Esophagus squamous epithelium (tissue), 5 donors: ENCODE measurements at regions not wholly inside any gene's neighbourhood (a gene's known extent, or its start where the extent isn't known, plus 50 kb on each side); places are given as distances from the start of the nearest gene placed in this dataset.

Experiments
- DNase-seq: peaks from one replicate; lab custom pipeline; 2025; lab: John Stamatoyannopoulos, UW
- H3K27ac ChIP-seq, 4 donors: fragments of 200-600 bp; sonication (generic); one replicate each; pipeline ENCODE4 v1.5.1; 2016 to 2019; ENCODE audit warnings: mild to moderate bottlenecking in 1 of 4
- H3K27me3 ChIP-seq, 4 donors: fragments of 200-600 bp; sonication (generic); 1 replicate in 3 of 4; 2 replicates in 1 of 4; pipeline versions ENCODE4 v1.5.1 to v1.6.0; 2017 to 2021; ENCODE audit warnings: antibody characterized with exemption in 1 of 4
- H3K36me3 ChIP-seq, 3 donors: fragments of 200-600 bp; sonication (generic); one replicate each; pipeline ENCODE4 v1.5.1; 2016 to 2019
- H3K4me1 ChIP-seq, 3 donors: fragments of 200-600 bp; sonication (generic); one replicate each; pipeline ENCODE4 v1.5.1; 2017 to 2019
- H3K4me3 ChIP-seq, 4 donors: fragments of 200-600 bp; sonication (generic); 1 replicate in 3 of 4; 2 replicates in 1 of 4; pipeline ENCODE4 v1.5.1; 2016 to 2019; ENCODE audit warnings: mild to moderate bottlenecking in 2 of 4, moderate library complexity in 1 of 4
- H3K9me3 ChIP-seq, 3 donors: fragments of 200-600 bp; sonication (generic); one replicate each; pipeline ENCODE4 v1.5.1; 2016 to 2019
- POLR2A ChIP-seq, 4 donors: fragments of 450-650 bp; IDR thresholded peaks; one replicate each; pipeline ENCODE4 v1.6.1; 2017; ENCODE audit warnings: antibody characterized with exemption in 4 of 4, mild to moderate bottlenecking in 4 of 4, moderate library complexity in 3 of 4
- WGBS, 2 donors: methylation state at CpG; one replicate each; pipeline ENCODE4 v1.1.5; 2018; 5-methylcytosine and 5-hydroxymethylcytosine counted together
- intact Hi-C: fragments of 100-400 bp; cut with DNase I; formaldehyde crosslinking; loops from one replicate; pipeline ENCODE4 v1.15.0; 2022
- TF ChIP-seq, protein P1 (sequence below), 6 experiments: fragments of 450-650 bp in 4 of 6; fragments of 200-600 bp in 2 of 6; sonication (generic) in 2 of 6; IDR thresholded peaks; one replicate each; pipeline ENCODE4 v1.5.1; 2016 to 2019; ENCODE audit warnings: antibody characterized with exemption in 6 of 6, mild to moderate bottlenecking in 4 of 6, moderate library complexity in 4 of 6
- donor health status: DM: yes; HTN: yes; CAD: no.

DNA sequence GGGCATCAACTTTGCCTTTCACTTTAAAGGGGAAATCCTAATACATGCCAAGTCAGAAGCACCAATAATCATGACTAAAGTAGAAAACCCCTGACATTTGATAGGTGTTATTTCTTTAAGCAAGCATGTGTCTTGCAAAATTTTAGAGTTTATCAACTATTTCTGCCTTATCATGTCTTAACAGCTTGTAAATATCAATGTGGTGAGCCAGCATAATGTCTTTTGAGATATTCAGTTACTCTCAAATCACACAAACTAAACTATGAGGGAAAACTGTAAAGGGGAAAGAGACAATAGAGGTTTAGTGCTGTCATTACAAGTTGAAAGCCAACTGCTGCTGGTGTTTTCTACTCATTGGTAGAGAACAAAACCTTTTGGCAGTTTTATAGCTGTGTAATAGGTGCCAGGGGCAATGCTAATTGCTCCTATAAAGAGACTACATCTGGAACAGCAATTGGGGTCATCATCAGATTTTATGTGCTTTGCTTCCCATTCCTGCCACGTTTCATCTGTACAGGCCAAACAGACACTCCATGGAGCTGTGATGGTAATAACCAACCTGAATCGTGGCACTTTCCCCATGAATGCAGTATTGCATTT lies 1027.4 kb downstream of the FSCB start:
- 34 to 50% methylated on average over 2 of the region's 2 CpGs for WGBS, 2 donors
- no peak for DNase-seq
- no peaks in the 10 kb centered on the region for H3K36me3 ChIP-seq
- intact Hi-C loops, result no loop called here
- no peaks in the 10 kb centered on the region for H3K27me3 ChIP-seq
- H3K4me3 ChIP-seq, result no peak overlapping the region
- no peak for TF ChIP-seq POLR2A (IDR thresholded peaks at IDR 0.05)
- TF ChIP-seq, protein P1, sequence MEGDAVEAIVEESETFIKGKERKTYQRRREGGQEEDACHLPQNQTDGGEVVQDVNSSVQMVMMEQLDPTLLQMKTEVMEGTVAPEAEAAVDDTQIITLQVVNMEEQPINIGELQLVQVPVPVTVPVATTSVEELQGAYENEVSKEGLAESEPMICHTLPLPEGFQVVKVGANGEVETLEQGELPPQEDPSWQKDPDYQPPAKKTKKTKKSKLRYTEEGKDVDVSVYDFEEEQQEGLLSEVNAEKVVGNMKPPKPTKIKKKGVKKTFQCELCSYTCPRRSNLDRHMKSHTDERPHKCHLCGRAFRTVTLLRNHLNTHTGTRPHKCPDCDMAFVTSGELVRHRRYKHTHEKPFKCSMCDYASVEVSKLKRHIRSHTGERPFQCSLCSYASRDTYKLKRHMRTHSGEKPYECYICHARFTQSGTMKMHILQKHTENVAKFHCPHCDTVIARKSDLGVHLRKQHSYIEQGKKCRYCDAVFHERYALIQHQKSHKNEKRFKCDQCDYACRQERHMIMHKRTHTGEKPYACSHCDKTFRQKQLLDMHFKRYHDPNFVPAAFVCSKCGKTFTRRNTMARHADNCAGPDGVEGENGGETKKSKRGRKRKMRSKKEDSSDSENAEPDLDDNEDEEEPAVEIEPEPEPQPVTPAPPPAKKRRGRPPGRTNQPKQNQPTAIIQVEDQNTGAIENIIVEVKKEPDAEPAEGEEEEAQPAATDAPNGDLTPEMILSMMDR (IDR thresholded peaks at IDR 0.05), result no peak
- no peak overlapping the region for H3K27ac ChIP-seq
- H3K4me1 ChIP-seq, result no peaks in the 10 kb centered on the region
- H3K9me3 ChIP-seq, result no peaks in the 10 kb centered on the region

DNA sequence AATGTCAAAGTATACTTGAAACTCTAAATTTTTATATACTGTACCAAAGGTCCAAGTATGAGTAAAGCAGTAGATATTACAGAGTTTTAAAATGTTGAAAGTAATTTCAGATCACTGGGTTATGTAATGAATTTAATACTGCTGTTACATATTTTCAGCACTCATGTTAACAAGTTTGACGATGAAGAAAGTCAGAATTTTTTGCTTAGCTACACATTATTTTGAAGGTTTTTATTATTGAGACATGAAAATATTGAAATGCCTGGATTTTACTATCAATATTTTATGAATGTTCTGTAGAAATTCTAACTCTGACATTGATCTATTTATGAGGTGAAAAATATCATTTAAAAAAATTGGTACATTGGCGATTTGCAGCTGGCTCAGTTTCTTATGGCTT lies 1030.3 kb downstream of the FSCB start:
- intact Hi-C loops, result no loop called here
- no peak overlapping the region for H3K27ac ChIP-seq
- WGBS, 2 donors, result 72 to 75% methylated on average over 2 of the region's 2 CpGs
- H3K36me3 ChIP-seq, result no peaks in the 10 kb centered on the region
- no peaks in the 10 kb centered on the region for H3K9me3 ChIP-seq
- H3K4me3 ChIP-seq, result no peak overlapping the region
- H3K4me1 ChIP-seq, result no peaks in the 10 kb centered on the region
- DNase-seq, result no peak
- TF ChIP-seq, protein P1 (IDR thresholded peaks at IDR 0.05), result no peak
- no peak for TF ChIP-seq POLR2A (IDR thresholded peaks at IDR 0.05)
- H3K27me3 ChIP-seq, result no peaks in the 10 kb centered on the region

- no peak overlapping the region for H3K4me3 ChIP-seq
- intact Hi-C loops, result no loop called here
- DNase-seq, result no peak
- no peaks in the 10 kb centered on the region for H3K9me3 ChIP-seq
- no peak for TF ChIP-seq POLR2A (IDR thresholded peaks at IDR 0.05)
- TF ChIP-seq, protein P1 (IDR thresholded peaks at IDR 0.05), result no peak
- no peaks in the 10 kb centered on the region for H3K4me1 ChIP-seq
- H3K36me3 ChIP-seq, result no peaks in the 10 kb centered on the region
- no peaks in the 10 kb centered on the region for H3K27me3 ChIP-seq
- H3K27ac ChIP-seq, result no peak overlapping the region
Observed at GRCh38 chr14:43475757-43476156, 1031.3 kb downstream of the FSCB start.

DNA sequence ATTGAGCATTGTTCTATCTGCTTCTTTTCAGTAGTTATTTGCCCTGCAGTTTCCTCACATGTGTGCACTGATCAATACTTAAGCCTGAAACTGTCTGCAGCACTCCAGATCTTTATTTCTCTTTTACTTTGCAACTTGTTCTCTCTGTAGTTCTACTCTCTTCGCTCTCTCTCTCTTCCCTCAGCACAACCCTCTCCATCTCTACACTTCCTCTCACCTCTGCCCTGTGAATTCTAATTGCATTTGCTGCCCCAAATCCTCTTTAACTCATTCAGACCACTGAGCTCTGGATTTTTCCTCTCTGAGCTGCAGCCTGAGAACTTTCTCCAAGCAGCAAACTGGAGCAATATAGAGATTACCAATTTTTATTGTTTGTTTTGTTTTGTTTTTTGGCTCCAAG lies 1035.5 kb downstream of the FSCB start:
- Histone ChIP-seq H3K9me3 (no peaks in the 10 kb centered on the region), H3K4me1 (no peaks in the 10 kb centered on the region), H3K27ac (no peak overlapping the region), H3K36me3 (no peaks in the 10 kb centered on the region), H3K4me3 (no peak overlapping the region), H3K27me3 (no peaks in the 10 kb centered on the region)
- WGBS, 2 donors, result 72 to 82% methylated on average over 1 of the region's 1 CpG
- TF ChIP-seq POLR2A (IDR thresholded peaks at IDR 0.05), result no peak
- TF ChIP-seq, protein P1 (IDR thresholded peaks at IDR 0.05), result no peak
- intact Hi-C loops, result no loop called here
- DNase-seq, result no peak

- 71 to 73% methylated on average over 1 of the region's 1 CpG for WGBS, 2 donors
- TF ChIP-seq POLR2A (IDR thresholded peaks at IDR 0.05), result no peak
- TF ChIP-seq, protein P1 (IDR thresholded peaks at IDR 0.05), result no peak
- DNase-seq, result no peak
- no peaks in the 10 kb centered on the region for H3K4me1 ChIP-seq
- H3K9me3 ChIP-seq, result no peaks in the 10 kb centered on the region
- H3K27me3 ChIP-seq, result no peaks in the 10 kb centered on the region
- no peak overlapping the region for H3K4me3 ChIP-seq
- H3K36me3 ChIP-seq, result no peaks in the 10 kb centered on the region
- intact Hi-C loops, result no loop called here
- no peak overlapping the region for H3K27ac ChIP-seq
Observed at GRCh38 chr14:43464968-43465367, 1042.1 kb downstream of the FSCB start.
